Activated naive CD4-positive, alpha-beta T cell treated with anti-CD3 and anti-CD28 coated beads for 36 hours (primary cell): ENCODE measurements at regions not wholly inside any gene's neighbourhood (a gene's known extent, or its start where the extent isn't known, plus 50 kb on each side); places are given as distances from the start of the nearest gene placed in this dataset.
"Not testable (repeated sequence)": the region's sequence is repeated elsewhere in the genome, so short reads cannot be mapped to it uniquely, and the experiment has no call there.

Source experiments
- CTCF ChIA-PET: fragments of 350-600 bp; sonication (Branson Sonifier 250); formaldehyde crosslinking; loops from one replicate; lab custom pipeline; 2021; ENCODE audit warnings: antibody characterized with exemption; lab: Charles Lee
- DNase-seq: peaks from one replicate; pipeline ENCODE4 v3.0.0-alpha.2; 2020
- H3K27ac Mint-ChIP-seq: one replicate; pipeline ENCODE4 v1.8.0; 2021; ENCODE audit warnings: mild to moderate bottlenecking, mixed read lengths
- H3K27me3 Mint-ChIP-seq: one replicate; pipeline ENCODE4 v1.8.0; 2021; ENCODE audit warnings: low read depth, mixed read lengths
- H3K36me3 Mint-ChIP-seq: one replicate; pipeline ENCODE4 v1.8.0; 2021; ENCODE audit warnings: low read depth, mixed read lengths
- H3K4me1 Mint-ChIP-seq: one replicate; pipeline ENCODE4 v1.8.0; 2021; ENCODE audit warnings: low read depth, mixed read lengths
- H3K4me3 Mint-ChIP-seq: one replicate; pipeline ENCODE4 v1.8.0; 2021; ENCODE audit warnings: mild to moderate bottlenecking, moderate library complexity, mixed read lengths
- H3K9me3 Mint-ChIP-seq: one replicate; pipeline ENCODE4 v1.8.0; 2021; ENCODE audit warnings: mixed read lengths
- intact Hi-C: fragments of 100-400 bp; cut with micrococcal nuclease; formaldehyde crosslinking; loops from one replicate; pipeline ENCODE4 v1.15.1; 2023

GRCh38 chr17:68759002-68759342, 157.8 kb upstream of the FAM20A start:
- peaks cover 1% of the 10 kb centered on the region for H3K9me3 Mint-ChIP-seq
- intact Hi-C loops: loop anchor here (5.0 to 10.0 kb wide), 2 partner anchors 147 to 584 kb away; no protein-coding TSS in a partner anchor
- H3K27me3 Mint-ChIP-seq: peaks cover 3% of the 10 kb centered on the region
- DNase-seq: no peak
- peaks cover 11% of the 10 kb centered on the region for H3K4me1 Mint-ChIP-seq
- H3K4me3 Mint-ChIP-seq: no peak overlapping the region
- H3K36me3 Mint-ChIP-seq: no peaks in the 10 kb centered on the region
- CTCF ChIA-PET: no interaction called here
- H3K27ac Mint-ChIP-seq: no peak overlapping the region

GRCh38 chr17:68757866-68758757, 156.9 kb upstream of the FAM20A start:
- not testable (repeated sequence) for H3K4me1 Mint-ChIP-seq

GRCh38 chr17:68753985-68754769, 153.0 kb upstream of the FAM20A start:
- intact Hi-C loops: loop anchor here (10.0 kb wide), 1 partner anchor 579 kb away; no protein-coding TSS in a partner anchor
- H3K4me1 Mint-ChIP-seq: no peaks in the 10 kb centered on the region
- no peak overlapping the region for H3K4me3 Mint-ChIP-seq
- DNase-seq: no peak
- CTCF ChIA-PET: no interaction called here
- H3K36me3 Mint-ChIP-seq: no peaks in the 10 kb centered on the region
- peaks cover 1% of the 10 kb centered on the region for H3K9me3 Mint-ChIP-seq
- no peak overlapping the region for H3K27ac Mint-ChIP-seq
- H3K27me3 Mint-ChIP-seq: peaks cover 3% of the 10 kb centered on the region

More at GRCh38 chr17:68757866-68758757, 156.9 kb upstream of the FAM20A start:
- H3K36me3 Mint-ChIP-seq, H3K27ac Mint-ChIP-seq, H3K27me3 Mint-ChIP-seq, DNase-seq, H3K9me3 Mint-ChIP-seq, H3K4me3 Mint-ChIP-seq: not testable (repeated sequence)
- CTCF ChIA-PET: interaction anchor here (0.7 kb wide), 1 partner anchor 14 kb away, joined by 3 read pairs; no protein-coding TSS in a partner anchor
- intact Hi-C loops: loop anchor here (5.0 to 10.0 kb wide), 2 partner anchors 146 to 583 kb away; no protein-coding TSS in a partner anchor

- no peak for DNase-seq
- Mint-ChIP-seq H3K4me3 (no peak overlapping the region), H3K27ac (no peak overlapping the region), H3K9me3 (no peaks in the 10 kb centered on the region), H3K27me3 (peaks cover 8% of the 10 kb centered on the region), H3K4me1 (no peaks in the 10 kb centered on the region), H3K36me3 (no peaks in the 10 kb centered on the region)
- intact Hi-C loops: loop anchor here (10.0 kb wide), 1 partner anchor 575 kb away; no protein-coding TSS in a partner anchor
- CTCF ChIA-PET: no interaction called here
Observed at GRCh38 chr17:68750208-68750562, 149.0 kb upstream of the FAM20A start.

DNA sequence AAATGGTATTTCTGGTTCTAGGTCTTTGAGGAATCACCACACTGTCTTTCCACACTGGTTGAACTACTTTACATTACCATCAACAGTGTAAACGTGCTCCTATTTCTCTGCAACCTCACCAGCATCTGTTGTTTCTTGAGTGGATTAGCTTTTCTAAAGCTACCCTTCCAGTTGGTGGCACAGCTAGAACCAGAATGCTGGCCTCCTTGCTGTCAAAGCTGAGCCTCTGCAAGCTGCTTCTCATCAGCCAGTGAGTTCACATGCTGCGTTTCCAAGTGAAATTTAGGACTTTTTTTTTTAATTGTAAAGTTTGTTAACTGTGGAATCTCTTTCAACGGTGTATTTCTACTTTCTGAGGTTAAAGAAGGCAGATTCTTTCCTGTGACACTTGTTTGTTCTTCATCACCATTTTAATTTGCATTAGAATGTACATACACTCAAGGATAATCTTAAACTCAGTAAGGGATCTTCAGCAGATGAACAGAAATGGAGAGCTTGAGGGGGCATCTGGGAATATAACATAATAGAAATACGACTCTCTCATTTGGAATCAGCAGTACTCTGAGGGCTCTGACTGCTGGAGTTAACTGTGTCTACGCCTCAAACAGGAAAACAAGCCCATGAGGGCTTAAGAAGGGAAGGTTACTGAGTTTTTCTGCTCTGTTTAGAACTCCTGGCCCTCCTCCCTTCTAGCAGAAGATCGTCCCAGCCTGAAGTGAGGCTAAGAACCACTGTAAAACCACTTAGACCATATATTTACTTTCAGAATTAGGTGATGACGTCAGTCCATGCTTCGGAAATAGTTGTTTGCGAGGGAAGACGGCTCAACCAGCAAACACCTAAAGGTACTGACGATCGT, 148.4 kb upstream of the FAM20A start:
- H3K9me3 Mint-ChIP-seq: no peaks in the 10 kb centered on the region
- H3K27me3 Mint-ChIP-seq: peaks cover 14% of the 10 kb centered on the region
- no peaks in the 10 kb centered on the region for H3K4me1 Mint-ChIP-seq
- intact Hi-C loops: loop anchor here (10.0 kb wide), 1 partner anchor 575 kb away; no protein-coding TSS in a partner anchor
- no peak for DNase-seq
- CTCF ChIA-PET: no interaction called here
- H3K27ac Mint-ChIP-seq: no peak overlapping the region
- H3K4me3 Mint-ChIP-seq: no peak overlapping the region
- H3K36me3 Mint-ChIP-seq: no peaks in the 10 kb centered on the region

- Mint-ChIP-seq H3K27ac (no peak overlapping the region), H3K27me3 (peaks cover 19% of the 10 kb centered on the region), H3K9me3 (no peaks in the 10 kb centered on the region), H3K4me1 (no peaks in the 10 kb centered on the region), H3K36me3 (no peaks in the 10 kb centered on the region), H3K4me3 (no peak overlapping the region)
- intact Hi-C loops: no loop called here
- CTCF ChIA-PET: no interaction called here
- no peak for DNase-seq
Observed at GRCh38 chr17:68748381-68748780, 147.2 kb upstream of the FAM20A start.

DNA sequence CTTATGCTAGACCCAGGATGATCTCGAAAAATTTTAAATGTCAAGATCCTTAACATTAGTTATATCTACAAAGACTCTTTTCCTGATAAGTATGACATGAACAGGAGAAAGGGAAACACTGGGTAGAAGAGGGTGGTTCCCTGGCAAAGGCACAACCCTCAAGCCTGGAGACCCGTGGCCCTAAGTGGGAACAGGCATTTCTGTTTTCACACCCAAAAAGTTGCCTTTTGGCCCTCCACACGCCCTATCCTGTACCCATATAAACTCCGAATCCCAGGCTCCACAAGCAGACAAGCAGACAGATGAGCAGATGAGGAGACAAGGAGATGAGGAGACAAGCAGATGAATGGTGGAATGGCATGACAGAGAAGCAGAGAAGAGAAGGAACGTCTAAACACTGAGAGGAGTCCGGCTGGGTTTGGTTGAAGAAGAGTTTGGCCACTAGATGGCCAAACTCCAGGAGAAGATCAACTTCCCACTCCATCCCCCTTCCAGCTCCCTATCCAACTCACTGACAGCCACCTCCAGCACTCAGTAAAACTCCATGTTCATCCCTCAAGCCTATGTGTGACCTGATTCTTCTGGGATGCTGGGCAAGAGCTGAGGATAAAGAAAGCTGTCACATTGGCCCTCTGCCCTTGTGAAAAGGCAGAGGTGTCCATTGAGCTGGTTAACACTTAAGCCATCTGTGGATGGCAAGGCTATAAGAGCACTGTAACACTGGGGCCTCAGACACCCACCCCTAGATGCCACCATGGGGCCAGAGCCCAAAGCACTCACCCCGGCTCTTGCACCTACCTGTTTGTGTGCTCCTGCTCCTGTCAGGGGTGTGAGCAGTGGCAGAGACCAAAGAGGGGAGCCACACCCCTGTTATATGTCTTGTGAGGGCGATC, 139.6 kb upstream of the FAM20A start:
- H3K9me3 Mint-ChIP-seq: no peaks in the 10 kb centered on the region
- no peak overlapping the region for H3K4me3 Mint-ChIP-seq
- DNase-seq: no peak
- intact Hi-C loops: no loop called here
- no peak overlapping the region for H3K27ac Mint-ChIP-seq
- H3K27me3 Mint-ChIP-seq: peaks cover 23% of the 10 kb centered on the region
- CTCF ChIA-PET: no interaction called here
- H3K36me3 Mint-ChIP-seq: no peaks in the 10 kb centered on the region
- H3K4me1 Mint-ChIP-seq: no peaks in the 10 kb centered on the region

GRCh38 chr17:68737761-68738443, 136.7 kb upstream of the FAM20A start:
- CTCF ChIA-PET: interaction anchor here (0.6 kb wide), 1 partner anchor 131 kb away, joined by 3 read pairs; no protein-coding TSS in a partner anchor
- intact Hi-C loops: no loop called here

DNA sequence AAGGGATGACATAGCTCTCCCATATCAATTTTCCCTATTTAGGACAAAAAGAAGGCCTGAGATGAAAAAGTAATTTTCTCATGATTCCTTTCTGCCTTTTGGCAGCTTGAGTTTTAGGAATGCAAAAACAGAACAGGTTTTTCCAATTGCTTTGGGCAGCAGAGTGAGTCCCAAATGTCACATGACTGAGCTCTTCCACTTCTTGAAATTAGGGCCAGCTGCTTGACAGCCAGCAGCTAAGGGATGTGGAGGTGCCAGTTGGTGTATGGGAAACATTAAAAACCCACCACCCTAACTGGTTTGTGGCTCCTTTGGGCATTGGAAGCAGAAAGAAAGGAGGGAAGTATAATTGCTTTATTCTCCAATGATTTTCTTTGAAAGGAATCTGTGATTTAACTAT, 133.8 kb upstream of the FAM20A start:
- intact Hi-C loops: no loop called here
- CTCF ChIA-PET: no interaction called here
- no peaks in the 10 kb centered on the region for H3K36me3 Mint-ChIP-seq
- no peak overlapping the region for H3K4me3 Mint-ChIP-seq
- no peak for DNase-seq
- no peaks in the 10 kb centered on the region for H3K27me3 Mint-ChIP-seq
- H3K27ac Mint-ChIP-seq: no peak overlapping the region
- no peaks in the 10 kb centered on the region for H3K4me1 Mint-ChIP-seq
- H3K9me3 Mint-ChIP-seq: no peaks in the 10 kb centered on the region

More at GRCh38 chr17:68737761-68738443, 136.7 kb upstream of the FAM20A start:
- no peak overlapping the region for H3K27ac Mint-ChIP-seq
- no peak overlapping the region for H3K4me3 Mint-ChIP-seq
- no peaks in the 10 kb centered on the region for H3K4me1 Mint-ChIP-seq
- no peaks in the 10 kb centered on the region for H3K36me3 Mint-ChIP-seq
- H3K27me3 Mint-ChIP-seq: peaks cover 6% of the 10 kb centered on the region
- no peak for DNase-seq
- no peaks in the 10 kb centered on the region for H3K9me3 Mint-ChIP-seq

DNA sequence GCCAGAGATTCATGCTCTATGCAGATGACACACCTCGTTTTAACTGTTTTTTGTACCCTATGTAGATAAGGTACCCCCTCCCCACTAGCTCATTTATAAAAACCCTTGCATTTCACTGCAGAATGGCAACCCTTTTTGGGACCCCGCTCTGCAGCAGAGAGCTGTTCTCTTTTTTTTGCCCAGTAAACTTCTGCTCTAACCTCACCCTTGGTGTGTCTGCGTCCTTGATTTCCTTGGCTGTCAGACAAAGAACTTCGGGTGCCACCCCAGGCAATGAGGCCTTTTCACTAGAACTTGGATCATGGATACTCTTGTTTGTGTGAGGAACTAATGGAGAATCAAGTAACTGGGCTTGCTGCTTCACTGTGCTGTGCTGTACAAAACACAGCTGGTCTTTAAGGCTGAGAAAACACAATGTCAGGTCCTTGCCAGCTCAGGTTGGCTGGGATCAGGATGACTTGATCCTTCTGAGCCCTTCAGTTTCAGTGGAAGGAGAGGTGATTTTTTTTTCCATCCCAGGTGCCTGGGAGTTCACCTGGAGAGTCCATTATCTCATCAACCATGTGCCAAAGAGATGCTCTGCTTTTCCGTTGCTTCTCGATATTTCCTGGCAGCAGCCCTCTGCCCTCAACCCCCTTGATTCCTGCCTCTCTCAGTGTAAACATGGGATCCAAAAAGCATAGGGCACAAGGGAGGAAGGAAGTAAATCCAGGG, 133.2 kb upstream of the FAM20A start:
- H3K36me3 Mint-ChIP-seq: no peaks in the 10 kb centered on the region
- H3K4me3 Mint-ChIP-seq: no peak overlapping the region
- intact Hi-C loops: no loop called here
- no peaks in the 10 kb centered on the region for H3K27me3 Mint-ChIP-seq
- CTCF ChIA-PET: no interaction called here
- no peaks in the 10 kb centered on the region for H3K4me1 Mint-ChIP-seq
- H3K9me3 Mint-ChIP-seq: no peaks in the 10 kb centered on the region
- DNase-seq: no peak
- H3K27ac Mint-ChIP-seq: no peak overlapping the region
